Right lung (tissue), 2 donors: ENCODE measurements at regions not wholly inside any gene's neighbourhood (a gene's known extent, or its start where the extent isn't known, plus 50 kb on each side); places are given as distances from the start of the nearest gene placed in this dataset.

Source experiments
- DNase-seq, 2 donors: peaks; one replicate each; pipeline ENCODE4 v3.0.0-alpha.2; 2013

DNA sequence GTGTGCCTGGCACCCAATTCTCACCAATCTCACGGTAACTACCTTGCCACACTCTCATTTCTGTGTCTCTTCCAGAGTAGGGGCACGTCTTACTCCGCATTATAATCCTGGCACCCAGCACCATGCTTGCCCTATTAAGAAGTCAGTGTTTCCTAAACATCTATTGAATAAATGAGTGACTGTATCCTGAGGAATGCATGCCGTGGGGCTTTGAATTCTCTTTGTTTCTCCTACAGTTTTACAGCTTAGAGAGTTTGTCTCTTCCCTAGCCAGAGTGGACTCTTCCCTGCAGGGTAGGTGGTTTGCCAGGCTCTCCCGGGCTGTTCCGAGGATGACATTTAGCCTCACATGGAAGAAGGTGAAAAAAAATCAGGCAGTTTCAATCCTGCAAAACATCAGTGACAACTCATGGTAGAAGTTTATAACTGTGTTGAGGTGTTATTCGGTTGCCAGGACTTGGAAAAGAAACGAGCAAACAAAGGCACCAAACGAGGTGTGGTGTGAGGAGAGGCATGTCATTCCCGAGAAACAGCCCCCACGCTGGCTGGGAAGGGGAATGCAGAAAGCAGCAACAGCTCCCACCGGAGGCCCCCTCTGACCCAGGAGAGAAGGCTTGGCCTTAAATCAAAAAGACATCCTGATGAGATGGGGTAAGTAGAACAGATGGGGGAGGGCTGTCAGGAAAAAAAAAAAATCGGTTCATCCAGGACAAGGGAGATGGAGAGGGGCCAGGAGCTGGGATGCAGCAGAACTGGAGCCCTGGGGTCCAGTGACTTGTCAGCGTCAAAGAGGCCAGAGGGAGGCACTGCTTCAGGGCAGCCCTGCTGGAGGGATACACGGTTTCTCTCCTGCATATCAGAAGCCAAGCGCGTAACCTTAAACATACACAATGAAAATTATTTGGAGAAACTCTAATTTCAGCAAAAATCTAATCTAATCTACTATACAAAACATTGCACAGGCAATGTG is 168.4 kb upstream of the ARRDC4 start:
- peak; percentile 18 to 23 for DNase-seq

DNA sequence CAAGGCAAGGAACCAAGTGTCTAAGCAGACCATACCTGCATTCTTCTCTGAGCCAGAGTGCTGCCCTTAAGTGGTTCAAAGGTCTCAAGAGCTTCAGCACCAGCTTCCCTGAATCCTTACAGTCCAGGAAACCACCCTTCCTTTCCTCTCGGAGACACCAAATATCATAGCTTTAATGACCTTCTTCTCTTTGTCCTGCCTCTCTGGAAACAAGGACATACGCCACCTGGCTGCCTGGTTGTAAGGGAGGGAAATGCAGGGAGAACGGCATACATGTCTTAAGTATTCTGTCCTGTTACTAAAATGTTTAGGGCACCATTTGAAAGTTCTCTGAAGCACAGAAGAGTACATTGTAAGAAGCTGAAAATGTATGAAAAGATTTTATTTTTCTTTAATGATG is 155.6 kb upstream of the ARRDC4 start:
- no peak for DNase-seq

DNA sequence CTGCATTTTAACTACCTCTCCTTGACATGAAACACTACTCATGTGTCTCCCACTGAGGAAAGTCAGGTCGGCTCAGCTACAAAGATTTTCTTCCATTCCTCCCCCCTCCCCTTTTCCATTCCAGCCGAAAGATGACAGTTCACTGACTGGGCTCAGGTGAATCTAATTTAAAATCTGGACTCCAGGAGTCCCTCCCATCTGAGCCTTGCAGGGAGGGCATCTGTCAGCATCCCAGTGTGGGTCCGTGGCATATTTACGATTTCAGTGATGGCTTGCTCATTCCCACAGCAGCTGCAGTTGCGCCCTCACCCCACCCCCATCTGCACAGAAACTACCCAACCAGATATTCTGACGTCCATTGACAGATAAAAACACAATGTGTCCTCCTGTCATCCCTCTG is 153.7 kb upstream of the ARRDC4 start:
- no peak for DNase-seq

DNA sequence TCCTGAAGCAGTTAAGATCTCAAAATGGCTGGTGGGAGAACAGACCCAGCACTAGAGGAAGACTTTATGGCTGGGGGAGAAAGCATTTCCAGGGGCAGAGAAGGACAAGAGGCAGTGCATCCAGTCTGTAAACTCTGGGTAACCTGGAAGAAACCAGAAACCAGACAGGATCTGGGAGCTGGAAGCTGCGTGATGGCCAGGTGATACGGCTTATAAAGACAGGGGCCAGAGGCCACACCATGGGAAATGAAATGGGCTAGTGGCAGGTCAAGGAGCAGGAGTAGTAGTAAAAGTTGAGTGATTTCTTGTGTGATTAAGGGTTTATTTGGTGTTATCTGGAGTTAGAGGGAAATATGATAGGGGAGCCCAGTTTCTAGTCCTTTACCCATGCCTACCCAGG is 144.7 kb upstream of the ARRDC4 start:
- no peak for DNase-seq

DNA sequence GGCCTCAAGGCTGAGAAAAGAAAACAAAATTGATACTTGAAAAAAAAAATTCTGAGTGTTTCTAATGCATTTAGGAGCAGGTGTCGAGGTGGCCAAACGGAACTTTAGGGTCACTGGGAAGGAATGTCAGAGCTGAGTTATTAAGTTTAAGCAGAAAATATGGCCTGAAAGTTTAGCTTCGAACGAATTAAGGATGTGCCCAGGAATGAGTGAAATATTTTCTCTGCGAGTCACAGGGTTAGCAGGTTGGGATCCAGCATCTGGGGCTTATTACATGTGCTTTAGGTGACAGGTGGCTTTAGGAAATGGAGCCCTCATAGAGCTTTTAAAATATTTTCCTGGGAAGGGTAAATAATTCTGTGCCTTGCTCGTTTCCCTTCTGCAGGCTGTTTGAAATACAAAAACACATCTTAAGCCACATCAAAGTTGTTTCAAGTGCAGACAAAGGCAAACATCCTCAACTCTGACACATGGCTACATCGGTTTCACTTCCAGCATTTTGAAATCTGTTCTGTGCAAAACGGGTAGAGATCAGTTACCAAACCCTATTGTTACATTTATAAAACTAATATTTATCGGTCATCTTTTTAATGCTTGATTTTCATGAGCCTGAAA is 143.1 kb upstream of the ARRDC4 start:
- no peak for DNase-seq

DNA sequence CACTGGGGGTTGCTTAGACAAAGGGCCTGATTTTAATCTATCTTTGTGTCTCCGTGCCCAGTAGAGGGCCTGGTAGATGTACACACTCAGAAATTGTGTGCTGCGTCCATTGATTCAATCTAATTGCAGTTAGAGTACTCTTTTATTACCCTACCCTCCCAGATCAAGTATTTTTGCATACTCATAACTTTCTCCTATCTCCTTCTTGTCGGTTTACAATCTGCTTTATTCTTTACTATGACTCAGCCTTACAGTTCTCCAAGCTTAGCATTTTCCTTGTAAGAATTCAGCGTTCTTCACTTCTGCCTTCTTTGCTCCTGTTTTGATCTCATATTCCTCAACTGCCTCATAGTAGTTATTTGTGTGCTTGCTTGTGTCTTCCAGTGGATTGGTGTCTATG is 124.5 kb upstream of the ARRDC4 start:
- DNase-seq: no peak

DNA sequence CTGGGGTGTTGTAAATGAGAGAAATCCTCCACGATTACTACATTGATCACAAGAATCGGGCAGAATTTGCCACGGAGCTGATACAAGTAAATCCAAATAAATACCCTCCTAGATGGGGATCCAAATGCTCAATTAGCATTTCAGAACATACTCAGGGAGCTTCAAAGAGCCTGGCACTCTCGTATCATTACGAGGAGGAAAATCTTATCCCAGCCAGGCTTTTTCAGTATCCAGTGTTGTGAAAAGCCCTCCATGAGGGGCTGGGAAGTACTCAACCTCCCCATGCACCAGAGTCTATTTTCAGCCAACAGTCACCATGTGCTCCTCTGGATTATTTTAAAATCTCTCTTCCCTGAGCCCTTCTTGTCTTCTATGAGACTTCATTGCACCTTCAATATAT is 122.6 kb upstream of the ARRDC4 start:
- DNase-seq: no peak

DNA sequence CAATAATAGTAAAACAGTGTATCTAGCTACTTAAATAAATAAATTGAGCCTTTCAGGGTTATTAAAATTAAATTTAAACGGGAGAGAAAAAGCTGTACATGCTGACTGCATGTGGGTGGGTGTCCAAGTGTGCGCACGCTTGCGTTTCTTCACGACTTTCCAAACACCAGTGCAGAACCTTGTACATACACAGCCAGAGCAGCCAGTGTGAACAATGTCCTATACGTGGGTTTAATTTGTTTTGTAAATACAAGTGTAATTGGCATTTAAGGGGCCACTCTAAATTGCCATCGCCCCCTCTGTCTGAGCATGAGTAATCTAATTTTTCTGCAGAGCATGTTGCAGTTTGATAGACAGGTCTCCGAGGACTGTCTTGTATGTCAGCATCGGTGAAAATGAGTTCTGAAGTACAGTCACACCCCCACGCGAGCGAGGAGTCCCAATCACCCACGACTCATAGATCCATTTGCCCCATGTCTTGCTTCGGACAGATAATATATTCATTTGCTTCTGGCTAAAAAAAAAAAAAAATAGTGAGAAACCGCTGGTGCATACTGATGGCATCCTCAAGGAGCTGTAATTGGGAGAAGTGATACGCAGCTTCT is 121.8 kb upstream of the ARRDC4 start:
- no peak for DNase-seq

DNA sequence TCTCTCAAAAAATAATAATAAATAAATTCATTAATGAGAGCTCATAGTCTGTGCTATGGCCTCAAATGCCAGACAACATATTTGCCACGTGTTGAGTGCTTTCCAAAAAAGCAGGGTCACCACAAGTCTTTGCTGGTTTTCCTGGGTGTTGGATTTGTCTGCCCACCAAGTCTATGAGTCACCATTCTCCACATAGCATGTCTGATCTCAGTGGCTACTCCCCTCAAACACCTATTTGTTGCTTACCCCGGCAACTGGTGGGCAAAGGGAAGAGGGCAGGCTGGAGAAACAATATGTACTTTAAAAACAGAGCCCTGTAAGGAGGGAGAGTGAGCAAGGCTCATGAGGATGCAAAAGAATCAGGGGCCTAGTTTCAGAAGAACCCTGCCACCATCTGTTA is 120.0 kb upstream of the ARRDC4 start:
- DNase-seq: no peak

DNA sequence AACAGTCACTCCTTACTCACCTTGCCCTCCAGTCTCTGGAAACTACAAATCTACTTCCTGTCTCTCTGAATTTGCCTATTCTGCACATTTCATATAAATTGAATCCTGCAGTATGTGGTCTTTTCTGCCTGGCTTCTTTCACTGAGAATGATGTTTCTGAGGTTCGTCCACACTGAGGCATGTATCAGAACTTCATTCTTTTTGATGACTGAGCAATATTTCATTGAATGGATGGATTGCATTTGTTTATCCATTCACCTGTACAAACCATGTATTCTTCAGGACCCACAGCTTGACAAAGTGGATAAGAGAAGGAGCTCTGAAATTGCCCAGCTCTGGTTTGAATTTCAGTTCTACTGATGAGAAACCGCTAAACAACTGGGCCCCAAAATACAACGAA is 118.9 kb upstream of the ARRDC4 start:
- DNase-seq: no peak

DNA sequence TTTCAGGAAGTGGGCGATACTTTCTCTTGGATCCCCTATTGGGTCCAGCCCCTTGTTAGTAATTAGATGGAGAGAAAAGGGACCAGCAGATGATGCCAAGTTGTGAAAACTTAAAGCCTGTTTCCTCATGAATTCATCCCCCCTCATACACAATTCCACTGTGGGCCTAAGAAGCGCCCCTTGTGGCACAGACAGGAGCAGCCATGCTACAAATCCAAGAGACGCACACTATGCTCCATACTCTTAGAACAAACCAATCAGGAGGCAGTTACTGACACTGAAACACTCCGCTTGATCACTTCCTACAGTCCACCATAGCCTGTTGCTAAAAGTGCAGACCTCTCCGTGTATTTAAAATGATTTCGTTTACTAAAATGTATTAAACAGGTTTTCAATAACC is 111.3 kb upstream of the ARRDC4 start:
- no peak for DNase-seq

DNA sequence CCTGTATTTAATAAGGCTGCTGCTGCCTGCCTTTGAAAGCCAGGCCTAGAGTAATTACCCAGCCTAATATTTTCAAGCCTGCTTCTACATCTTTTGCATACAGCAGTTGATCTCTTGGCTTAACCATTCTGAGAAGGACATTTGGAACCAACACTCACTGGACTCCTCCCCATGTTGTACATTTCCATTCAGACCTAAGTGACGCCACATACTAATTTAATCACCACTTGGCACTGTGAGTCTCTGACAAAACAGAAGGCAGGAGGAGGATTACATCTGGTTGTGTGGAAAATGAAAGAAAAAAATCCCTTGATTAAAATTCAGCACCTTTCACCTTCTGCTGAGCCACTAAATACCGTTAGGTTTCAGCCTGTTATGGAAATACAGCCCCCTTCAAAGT is 102.2 kb upstream of the ARRDC4 start:
- DNase-seq: no peak

DNA sequence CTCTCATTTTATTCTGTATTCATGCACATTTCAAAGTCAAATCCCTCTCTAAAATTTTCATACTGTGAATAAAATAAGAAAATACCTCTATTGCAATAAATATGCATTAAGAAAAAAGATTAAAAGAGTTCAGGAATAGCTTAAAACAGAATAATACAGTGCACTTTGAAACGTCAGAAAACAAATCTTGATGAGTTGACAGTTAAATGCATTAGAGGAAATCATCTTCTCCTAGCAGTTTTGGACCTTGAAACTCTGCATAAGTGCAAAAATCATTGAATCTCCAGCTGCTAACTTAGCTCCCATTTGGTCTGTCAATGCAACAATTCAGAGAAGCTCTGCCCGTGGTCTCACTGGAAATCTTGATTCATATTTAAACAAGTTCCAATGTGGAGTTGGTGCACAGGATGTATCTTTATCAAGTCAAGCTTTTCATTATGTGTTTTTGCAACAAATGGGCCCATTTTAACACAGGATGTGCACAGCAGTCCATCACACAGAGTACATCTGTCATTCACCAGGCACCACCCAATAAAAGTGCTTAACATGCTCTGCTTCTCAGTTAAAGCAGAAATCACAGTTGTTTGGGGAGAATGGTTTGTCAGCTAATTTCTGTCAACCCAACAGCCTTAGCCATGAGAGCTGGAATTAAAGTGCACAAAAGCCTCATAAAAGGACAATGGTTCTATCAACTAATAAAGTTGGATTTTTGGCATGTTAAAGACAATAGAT is 98.8 kb upstream of the ARRDC4 start:
- no peak for DNase-seq

DNA sequence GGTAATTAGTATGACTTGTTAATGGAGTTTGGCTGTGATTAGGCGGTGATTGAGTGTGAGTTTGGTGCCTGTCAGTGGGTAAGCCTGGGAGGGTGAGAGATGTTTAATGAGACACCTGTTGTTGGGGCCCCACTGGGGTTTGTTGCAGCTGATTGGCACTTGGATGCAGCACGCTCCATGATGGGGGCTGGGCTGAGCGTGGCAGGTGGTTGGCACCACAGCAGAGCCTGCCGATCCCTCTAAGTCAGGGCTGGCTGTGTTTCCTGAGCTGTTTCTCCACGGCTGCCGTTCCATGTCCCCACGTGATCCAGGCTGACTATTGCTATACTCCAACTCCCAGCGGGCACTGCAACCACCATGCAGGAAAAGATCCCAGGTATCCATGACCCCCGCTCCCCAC is 93.5 kb upstream of the ARRDC4 start:
- no peak for DNase-seq

DNA sequence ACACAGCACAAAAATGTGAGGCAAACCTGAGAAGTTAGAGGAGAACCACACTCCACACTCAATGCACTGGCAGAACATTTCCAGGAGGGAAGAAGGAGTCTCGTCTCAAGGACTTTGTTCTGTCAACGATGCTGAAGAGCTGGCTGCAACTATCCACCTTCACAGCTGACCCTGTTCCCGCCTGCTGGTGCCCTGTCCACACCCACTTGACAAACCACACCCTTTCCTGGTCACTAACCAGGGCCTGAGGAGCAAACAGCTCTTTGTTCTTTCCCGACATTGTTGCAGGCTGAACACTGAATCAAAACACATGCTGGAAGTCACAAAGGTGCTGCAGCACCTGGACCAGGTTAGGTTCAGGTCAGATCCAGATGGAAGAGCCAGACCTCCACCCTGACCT is 92.6 kb upstream of the ARRDC4 start:
- no peak for DNase-seq

DNA sequence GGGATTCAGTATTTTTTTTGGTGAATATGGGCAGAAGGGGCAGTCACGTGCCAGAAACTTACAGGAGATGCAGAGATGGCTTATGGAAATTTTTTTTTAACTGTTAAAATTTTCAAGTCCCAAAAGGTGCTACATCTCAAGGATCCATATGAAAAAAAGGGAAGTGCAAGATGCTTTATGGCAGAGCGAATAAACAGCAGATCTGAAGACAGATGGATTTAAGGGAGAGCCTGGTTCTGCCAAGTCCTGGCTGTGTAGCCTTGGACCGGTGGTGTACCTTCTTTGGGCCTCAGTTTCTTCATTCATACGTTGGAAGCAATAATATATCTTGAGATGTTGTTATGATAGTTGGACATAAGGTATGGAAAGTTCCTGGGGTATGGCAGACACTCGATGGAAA is 91.5 kb upstream of the ARRDC4 start:
- no peak for DNase-seq

DNA sequence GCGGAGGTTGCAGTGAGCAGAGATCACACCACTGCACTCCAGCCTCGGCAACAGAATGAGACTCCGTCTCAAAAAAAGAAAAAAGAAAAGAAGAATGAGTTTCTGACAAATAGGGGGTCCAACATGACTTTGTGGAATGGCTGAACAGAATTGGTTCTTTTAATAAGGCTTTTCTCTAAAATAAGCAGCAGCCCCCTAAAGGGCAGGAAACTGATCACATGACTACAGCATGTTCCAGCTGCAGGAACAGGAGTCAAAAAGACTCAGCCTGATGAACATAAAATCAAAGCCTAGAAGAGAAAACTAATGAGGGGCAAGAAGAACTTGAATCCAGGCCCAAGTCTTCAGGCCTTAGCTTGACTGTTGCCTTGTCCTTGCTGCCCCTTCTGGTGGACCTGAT is 89.7 kb upstream of the ARRDC4 start:
- DNase-seq: no peak

DNA sequence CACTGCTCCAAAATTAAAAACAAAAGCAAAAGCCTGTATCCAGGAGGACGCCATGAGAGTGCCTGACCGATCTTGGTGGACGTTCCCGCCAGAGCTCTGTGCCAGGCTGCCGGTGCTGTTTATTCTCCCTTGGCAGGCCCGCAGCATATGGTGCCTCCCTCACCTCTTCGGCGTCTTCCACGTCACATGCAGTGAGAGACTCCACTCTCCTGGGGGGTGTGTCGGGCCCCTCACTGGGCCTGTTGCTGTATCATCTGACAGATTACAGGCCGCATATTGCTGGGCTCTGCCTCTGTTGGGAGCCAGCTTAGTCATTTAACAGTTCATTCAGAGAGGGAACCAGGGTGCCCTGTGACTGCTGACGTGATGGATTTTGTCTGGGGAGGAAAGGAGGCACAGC is 86.4 kb upstream of the ARRDC4 start:
- no peak for DNase-seq

DNA sequence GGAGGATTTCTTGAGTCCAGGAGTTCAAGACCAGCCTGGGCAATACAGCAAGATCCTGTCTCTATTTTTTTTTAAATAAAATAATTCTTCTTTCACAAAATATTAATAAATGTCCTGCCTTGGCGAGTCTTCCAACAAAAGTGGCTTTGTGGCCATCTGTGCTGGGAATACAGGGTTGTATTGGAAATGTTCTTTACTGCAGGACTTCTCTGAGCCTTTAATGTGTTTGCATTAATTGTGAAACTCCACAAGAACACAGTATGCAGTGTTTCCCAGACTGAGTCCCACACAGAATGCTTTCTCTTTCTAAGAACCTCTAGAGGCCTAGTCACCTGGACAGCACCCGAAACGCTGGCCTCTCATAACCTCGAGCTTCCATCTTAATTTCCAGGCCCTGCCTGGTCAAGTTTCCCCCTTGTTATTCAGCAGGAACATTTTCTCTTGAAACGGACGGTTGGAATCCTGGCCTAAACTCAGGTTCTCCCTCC is 85.4 kb upstream of the ARRDC4 start:
- peak in 1 of 2 donors; percentile 2 for DNase-seq

DNA sequence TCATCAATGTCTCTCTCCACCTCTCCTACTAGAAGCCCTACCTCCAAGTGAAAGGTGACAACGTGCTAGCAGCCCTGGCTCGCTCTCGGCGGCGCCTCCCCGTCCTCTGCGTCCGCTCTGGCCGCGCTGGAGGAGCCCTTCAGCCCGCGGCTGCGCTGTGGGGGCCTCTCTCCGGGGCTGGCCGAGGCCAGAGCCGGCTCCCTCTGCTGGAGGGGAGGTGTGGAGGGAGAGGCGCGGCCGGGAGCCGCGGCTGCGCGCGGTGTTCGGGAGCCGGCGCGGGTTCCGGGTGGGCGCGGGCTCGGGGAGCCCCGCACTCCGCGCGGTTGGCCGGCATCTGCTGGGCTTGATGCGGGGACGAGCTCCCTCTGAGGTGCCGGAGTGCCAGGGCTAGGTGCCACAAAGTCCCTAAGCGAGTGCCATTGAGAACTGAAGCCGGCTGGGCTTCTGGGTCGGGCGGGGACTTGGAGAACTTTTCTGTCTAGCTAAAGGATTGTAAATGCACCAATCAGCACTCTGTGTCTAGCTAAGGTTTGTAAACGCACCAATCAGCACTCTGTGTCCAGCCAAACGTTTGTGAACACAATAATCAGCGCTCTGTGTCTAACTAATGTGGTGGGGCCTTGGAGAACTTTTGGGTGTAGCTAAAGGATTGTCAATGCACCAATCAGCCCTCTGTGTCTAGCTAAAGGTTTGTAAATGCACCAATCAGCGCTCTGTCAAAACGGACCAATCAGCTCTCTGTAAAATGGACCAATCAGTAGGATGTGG is 84.8 kb upstream of the ARRDC4 start:
- peak; percentile 6 to 17 for DNase-seq

DNA sequence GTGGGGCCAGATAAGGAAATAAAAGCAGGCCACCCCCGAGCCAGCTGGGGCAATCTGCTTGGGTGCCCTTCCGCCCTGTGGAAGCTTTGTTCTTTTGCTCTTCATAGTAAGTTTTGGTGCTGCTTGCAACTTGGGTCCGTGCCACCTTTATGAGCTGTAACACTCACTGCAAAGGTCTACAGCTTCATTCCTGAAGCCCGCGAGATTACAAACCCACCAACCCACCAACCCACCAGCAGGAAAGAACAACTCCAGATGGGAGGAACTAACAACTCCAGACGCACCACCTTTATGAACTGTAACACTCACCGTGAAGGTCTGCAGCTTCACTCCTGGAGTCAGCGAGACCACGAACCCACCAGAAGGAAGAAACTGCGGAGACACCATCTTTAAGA is 84.2 kb upstream of the ARRDC4 start:
- no peak for DNase-seq
